Brain pericyte (primary cell): ENCODE measurements at regions not wholly inside any gene's neighbourhood (a gene's known extent, or its start where the extent isn't known, plus 50 kb on each side); places are given as distances from the start of the nearest gene placed in this dataset.
"Not testable (repeated sequence)": the region's sequence is repeated elsewhere in the genome, so short reads cannot be mapped to it uniquely, and the experiment has no call there.

Source experiments
- DNase-seq: peaks from one replicate; pipeline ENCODE4 v3.0.0-alpha.2; 2012; ENCODE audit warnings: low read depth, low spot score

DNA sequence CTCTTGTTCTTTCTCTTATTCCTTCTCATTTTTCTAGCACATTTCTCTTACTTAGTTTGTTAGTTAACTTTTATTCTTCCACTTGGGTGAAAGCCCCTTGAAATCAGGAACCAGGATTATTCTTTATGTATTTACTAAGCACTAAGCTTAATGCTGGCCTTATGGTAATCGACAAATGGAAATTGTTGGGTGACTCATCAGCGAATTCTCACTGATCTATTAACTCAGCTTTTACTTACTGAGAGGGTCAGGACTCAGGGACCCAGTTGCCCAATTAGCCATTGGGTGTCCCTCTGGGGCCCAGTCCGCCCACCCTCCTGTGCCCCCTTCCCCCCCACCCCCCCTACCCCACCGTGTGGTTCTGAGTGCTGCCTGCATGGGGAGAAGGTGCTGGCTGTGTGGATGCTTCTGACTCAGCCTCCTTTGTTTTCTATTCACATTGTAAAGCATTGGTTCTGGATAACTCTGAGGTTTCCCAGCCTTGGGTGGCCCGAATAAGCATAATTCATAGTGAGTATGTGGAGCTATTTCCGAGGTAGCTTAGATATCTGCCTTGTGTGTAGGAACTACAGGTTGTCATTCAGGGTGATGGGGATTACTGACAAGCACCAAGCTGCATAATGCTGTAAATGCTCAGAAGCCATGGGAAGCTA, 240.9 kb downstream of the FGF9 start:
- DNase-seq = no peak

DNA sequence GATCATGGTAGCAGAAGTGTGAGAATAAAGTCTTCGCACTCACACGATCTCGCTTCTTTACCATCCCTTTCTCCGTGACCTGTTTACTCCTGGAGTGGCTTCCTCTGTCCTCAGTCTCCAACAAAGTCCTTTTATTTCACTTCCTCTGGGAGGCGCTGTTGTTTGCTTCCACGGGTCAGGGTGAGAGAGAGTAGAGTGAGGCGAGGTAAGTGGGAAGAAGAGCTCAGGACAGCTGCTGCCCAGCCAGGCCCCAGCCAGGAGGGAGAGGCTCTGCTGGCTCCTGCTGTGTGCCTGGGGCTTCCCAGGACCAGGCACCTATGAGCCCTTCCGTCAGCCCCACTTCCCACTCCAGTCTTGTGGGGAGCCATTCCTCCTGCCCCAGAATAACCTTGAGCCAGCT, 242.1 kb downstream of the FGF9 start:
- DNase-seq = no peak

GRCh38 chr13:21917086-21918015, 246.5 kb downstream of the FGF9 start:
- DNase-seq = no peak

DNA sequence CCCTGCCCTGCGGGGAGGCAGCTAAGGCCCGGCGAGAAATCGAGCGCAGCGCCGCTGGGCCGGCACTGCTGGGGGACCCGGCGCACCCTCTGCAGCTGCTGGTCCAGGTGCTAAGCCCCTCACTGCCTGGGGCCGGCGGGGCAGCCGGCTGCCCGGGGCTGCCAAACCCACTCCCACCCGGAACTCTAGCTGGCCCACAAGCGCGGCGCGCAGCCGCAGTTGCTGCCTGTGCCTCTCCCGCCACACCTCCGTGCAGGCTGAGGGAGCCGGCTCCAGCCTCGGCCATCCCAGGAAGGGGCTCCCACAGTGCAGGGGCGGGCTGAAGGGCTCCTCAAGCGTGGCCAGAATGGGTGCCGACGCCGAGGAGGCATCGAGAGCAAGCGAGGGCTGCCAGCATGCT, 249.9 kb downstream of the FGF9 start:
- not testable (repeated sequence) for DNase-seq

- DNase-seq = no peak
Observed at GRCh38 chr13:21924958-21925357, 254.1 kb downstream of the FGF9 start.

GRCh38 chr13:21925720-21926119, 254.8 kb downstream of the FGF9 start:
- DNase-seq = no peak

GRCh38 chr13:21929400-21929799, 258.5 kb downstream of the FGF9 start:
- no peak for DNase-seq

DNA sequence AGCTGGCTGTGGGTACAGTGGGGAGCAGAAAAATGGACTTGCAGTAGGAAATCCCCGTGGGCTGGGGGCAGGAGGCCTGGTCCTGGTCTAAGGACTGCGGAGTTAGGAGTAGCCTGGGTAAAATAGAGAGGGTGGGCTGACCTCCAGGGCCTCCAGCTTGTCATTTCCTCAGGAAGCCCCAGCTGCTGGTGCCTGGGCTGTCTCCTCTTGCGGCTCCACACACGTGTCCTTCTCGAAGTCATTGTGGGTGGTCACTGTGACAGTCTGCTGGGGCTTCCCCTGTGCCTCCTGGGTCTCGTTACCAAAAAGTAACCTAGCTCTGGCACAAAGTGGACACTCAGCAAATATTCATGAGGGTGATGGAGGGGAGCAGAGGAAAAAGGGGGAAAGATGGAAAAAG, 259.7 kb downstream of the FGF9 start:
- DNase-seq = no peak

DNA sequence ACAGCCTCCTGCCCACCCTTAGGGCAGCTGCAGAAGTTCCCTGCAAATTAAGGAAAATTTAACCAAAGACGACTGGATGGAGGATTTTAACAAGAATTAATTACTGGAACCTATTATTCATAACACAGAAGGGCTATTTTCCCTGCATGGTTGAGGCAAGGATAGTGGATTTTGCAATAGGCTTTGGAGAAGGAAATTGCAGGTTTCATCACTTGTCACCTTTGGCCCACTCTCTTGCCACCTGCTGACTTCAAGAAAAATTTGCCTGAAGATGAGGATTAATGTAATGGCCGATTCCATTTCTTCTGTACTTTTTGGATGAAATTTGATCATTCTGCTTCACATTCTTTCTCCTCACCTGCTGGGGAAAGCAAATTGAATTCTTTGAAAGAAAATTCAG, 261.7 kb downstream of the FGF9 start:
- no peak for DNase-seq

DNA sequence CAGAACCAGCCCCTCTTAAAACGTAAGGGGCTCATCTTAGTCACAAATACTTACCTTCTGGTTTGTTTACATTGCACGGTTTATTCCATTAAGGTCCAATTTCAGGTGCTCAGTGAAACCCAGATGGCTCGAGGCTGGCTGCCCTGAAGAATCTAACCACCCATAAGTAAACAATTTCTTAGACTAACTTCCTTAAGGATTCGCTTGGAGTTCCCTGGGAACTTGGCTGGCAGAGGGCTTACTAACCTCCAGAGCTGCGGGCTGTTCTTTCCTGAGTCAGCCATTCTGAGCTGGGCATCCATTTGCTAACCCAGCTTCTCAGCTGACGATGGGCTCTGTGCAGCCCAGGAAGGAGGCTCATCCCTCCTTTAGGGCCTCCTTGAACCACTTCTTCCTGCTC, 262.1 kb downstream of the FGF9 start:
- no peak for DNase-seq

DNA sequence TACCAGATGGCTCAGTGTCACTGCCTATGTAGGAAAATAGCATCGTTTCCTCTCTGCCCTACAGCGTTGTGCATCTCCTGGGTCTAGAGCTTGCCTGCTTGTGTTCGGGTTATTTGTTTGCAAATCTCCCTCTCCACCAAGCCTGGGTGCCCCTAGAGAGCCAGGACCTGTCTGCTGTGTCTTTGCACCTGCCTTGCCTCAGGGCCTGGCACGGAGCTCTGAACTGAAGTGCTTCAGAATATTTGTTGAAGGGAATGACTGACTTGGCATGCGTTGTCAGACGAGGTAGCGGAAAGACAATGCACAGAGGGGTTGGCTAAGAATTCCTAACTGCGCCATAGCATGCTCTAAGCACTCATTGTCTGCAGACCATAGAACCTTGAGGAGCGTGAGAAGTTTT, 263.4 kb downstream of the FGF9 start:
- no peak for DNase-seq

- DNase-seq = no peak
Observed at GRCh38 chr13:21936674-21937073, 265.8 kb downstream of the FGF9 start.

DNA sequence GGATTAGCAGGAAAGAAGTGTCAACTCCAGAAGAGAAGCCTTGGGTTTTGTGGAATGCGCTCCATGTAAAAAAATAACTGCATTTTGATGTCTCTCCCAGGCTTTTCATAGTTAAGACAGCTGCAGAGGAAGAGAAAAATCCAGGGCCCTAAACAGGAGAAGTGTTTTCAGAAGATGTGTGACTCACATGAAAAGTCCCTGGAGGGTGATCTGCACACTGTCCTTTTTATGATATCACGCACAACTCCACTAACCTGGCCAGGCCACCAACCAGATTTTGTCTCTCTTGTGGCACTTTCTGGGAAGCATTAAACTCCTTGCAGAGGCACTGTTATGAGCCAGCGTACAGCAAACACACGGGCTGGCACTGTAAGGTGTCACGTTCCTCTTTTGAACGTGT, 267.3 kb downstream of the FGF9 start:
- no peak for DNase-seq

- DNase-seq = no peak
Observed at GRCh38 chr13:21938636-21939035, 267.8 kb downstream of the FGF9 start.

GRCh38 chr13:21942061-21942460, 271.2 kb downstream of the FGF9 start:
- no peak for DNase-seq

GRCh38 chr13:21944610-21945009, 273.7 kb downstream of the FGF9 start:
- DNase-seq = no peak

DNA sequence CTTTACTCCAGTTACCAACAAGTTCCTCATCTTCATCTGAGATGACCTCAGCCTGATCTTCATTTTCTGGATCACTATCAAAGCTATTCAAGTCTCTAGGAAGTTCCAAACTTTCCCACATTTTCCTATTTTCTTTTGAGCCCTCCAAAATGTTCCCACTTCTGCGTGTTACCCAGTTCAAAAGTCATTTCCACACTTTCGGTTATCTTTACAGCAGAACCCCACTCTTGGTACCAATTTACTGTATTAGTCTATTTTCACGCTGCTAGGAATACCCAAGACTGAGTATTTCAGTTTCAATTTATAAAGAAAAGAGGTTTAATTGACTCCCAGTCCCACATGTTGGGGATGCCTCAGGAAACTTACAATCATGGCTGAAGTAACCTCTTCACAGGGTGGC, 274.3 kb downstream of the FGF9 start:
- no peak for DNase-seq

DNA sequence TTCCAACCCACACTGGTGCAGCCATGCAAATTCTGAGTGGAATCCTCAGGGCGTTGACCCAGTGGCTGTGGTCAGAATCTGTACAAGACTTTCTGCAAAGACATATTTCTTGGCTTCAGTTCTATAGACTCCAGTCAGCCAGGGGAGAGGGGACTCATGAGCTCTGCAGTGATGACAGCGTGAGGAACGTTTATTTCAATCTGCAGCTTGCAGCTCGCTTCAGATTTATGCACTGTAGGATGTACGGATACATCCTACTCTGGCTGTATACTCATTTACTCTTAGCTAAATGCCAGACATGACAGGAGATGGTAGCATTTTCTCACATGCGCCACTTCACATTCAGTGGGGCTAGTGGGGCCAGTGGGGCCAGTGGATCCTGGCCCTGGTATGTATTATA, 276.1 kb downstream of the FGF9 start:
- DNase-seq = no peak

GRCh38 chr13:21948769-21949474, 278.0 kb downstream of the FGF9 start:
- no peak for DNase-seq

DNA sequence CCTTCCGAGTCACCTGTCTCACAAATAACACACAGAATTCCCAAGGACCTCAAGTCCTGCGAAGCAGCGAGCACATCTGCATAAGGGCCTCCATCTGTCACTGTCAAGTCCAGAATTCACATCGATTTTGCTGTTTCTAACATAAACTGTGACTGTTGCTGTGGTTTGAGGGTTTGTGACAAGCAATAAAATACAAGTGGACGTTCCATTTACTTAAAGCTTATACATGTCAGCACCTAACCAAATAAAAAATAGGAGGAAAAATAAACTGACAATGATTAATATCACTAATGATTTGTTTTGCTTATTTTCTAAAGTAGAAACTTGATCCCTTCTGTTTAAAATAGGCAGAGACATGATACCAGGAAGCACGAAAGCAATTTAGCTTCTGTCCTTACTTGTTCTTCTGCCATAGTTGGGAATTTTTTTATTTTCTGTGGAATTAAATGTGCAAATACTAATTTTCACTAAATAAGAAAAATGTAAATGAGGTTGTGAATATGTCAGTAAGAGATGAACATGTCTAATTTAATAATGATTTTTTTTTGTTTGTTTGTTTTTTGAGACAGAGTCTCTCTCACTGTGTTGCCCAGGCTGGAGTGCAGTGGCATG, 279.1 kb downstream of the FGF9 start:
- DNase-seq = no peak

DNA sequence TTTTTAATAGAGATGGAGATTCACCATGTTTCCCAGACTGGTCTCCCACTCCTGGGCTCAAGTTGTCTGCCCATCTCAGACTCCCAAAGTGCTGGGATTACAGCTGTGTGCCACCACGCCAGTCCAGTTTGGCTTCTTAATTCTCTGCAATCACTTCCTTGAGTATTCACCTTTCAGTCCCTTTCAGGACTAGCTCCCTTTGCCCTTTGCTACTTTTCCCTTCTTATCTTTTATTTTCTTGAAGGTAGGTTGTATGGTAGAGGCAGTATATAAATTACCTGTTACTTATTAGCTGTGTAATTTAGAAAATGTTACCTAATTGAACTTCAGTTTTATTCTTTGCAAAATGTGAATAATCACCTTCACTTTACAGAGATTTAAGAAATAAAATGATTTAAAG, 285.8 kb downstream of the FGF9 start:
- no peak for DNase-seq

- DNase-seq = no peak
Observed at GRCh38 chr13:21957833-21958232, 287.0 kb downstream of the FGF9 start.
